B cell (primary cell): ENCODE measurements at regions not wholly inside any gene's neighbourhood (a gene's known extent, or its start where the extent isn't known, plus 50 kb on each side); places are given as distances from the start of the nearest gene placed in this dataset.

Experiments used
- ATAC-seq: fragments of 200-7000 bp; cut with Tn5 transposase; one replicate; pipeline ENCODE4 v1.10.0; 2021; ENCODE audit warnings: low read depth, mild to moderate bottlenecking, moderate number of reproducible peaks, moderate library complexity
- CTCF ChIA-PET: fragments of 350-600 bp; sonication (Branson Sonifier 250); formaldehyde crosslinking; loops from one replicate; lab custom pipeline; 2021; ENCODE audit warnings: antibody characterized with exemption, inconsistent platforms; lab: Charles Lee
- POLR2A ChIA-PET: fragments of 350-600 bp; sonication (Branson Sonifier 250); formaldehyde crosslinking; loops from one replicate; lab custom pipeline; 2021; ENCODE audit warnings: antibody characterized with exemption; lab: Charles Lee
- DNase-seq: peaks from one replicate; pipeline ENCODE4 v3.0.0; 2013
- H2AFZ ChIP-seq: 2 replicates; pipeline ENCODE4 v1.6.1; 2012; ENCODE audit warnings: mild to moderate bottlenecking, low read depth, low read length; ENCODE audit not compliant: insufficient read depth, poor library complexity, severe bottlenecking
- H3K27ac ChIP-seq, 2 donors: 1 replicate in 1 of 2; 2 replicates in 1 of 2; pipeline ENCODE4 v1.5.1; 2012 to 2013; ENCODE audit warnings: low read length in 2 of 2, mild to moderate bottlenecking in 2 of 2, moderate library complexity in 1 of 2
- H3K27me3 ChIP-seq, 4 experiments: fragments of 200-600 bp in 1 of 4; sonication (generic) in 1 of 4; replicated peaks in 1 of 4; 1 replicate in 2 of 4; 2 replicates in 2 of 4; pipeline versions ENCODE4 v1.6.1 to v1.7.0; 2013 to 2016; ENCODE audit warnings: low read length in 3 of 4, mild to moderate bottlenecking in 2 of 4, mixed read lengths in 1 of 4, moderate library complexity in 1 of 4; ENCODE audit not compliant: insufficient read depth in 4 of 4, control insufficient read depth in 3 of 4; ENCODE audit errors: control extremely low read depth in 1 of 4
- H3K36me3 ChIP-seq, 2 experiments: replicated peaks in 1 of 2; 1 replicate in 1 of 2; 2 replicates in 1 of 2; pipeline versions ENCODE4 v1.6.1 to v1.7.1; 2013; ENCODE audit warnings: low read length in 1 of 2; ENCODE audit not compliant: insufficient read depth in 2 of 2, control insufficient read depth in 1 of 2; ENCODE audit errors: control extremely low read depth in 1 of 2, extremely low read depth in 1 of 2
- H3K4me1 ChIP-seq, 2 donors: fragments of 200-600 bp in 1 of 2; sonication (generic) in 1 of 2; 1 replicate in 1 of 2; 2 replicates in 1 of 2; pipeline versions ENCODE4 v1.5.1 to v1.6.1; 2013 to 2017; ENCODE audit warnings: low read length in 2 of 2; ENCODE audit not compliant: control insufficient read depth in 2 of 2, insufficient read depth in 2 of 2
- H3K4me2 ChIP-seq: replicated peaks from 2 replicates; pipeline ENCODE3; 2012; ENCODE audit warnings: mild to moderate bottlenecking, low read depth, low read length; ENCODE audit not compliant: poor library complexity, severe bottlenecking
- H3K4me3 ChIP-seq, 5 experiments: fragments of 200-600 bp in 1 of 5; sonication (generic) in 1 of 5; 1 replicate in 3 of 5; 2 replicates in 2 of 5; pipeline versions ENCODE4 v1.5.1 to v1.7.0; 2011 to 2016; ENCODE audit warnings: low read length in 4 of 5, mild to moderate bottlenecking in 4 of 5, low read depth in 2 of 5, control low read depth in 1 of 5, moderate library complexity in 1 of 5; ENCODE audit not compliant: insufficient read depth in 1 of 5; ENCODE audit errors: control extremely low read depth in 1 of 5, extremely low read depth in 1 of 5
- H3K79me2 ChIP-seq: fragments of 200-600 bp; sonication (generic); one replicate; pipeline ENCODE4 v1.6.0; 2016; ENCODE audit warnings: low read length; ENCODE audit not compliant: control insufficient read depth, insufficient read depth
- H3K9ac ChIP-seq: fragments of 200-600 bp; sonication (generic); 2 replicates; pipeline ENCODE4 v1.6.1; 2017; ENCODE audit warnings: mild to moderate bottlenecking, low read length, moderate library complexity
- H3K9me3 ChIP-seq, 3 donors: one replicate each; pipeline versions ENCODE4 v1.6.1 to v1.7.1; 2013; ENCODE audit warnings: low read length in 2 of 3; ENCODE audit not compliant: control insufficient read depth in 2 of 3, insufficient read depth in 1 of 3; ENCODE audit errors: control extremely low read depth in 1 of 3
- H4K20me1 ChIP-seq: 2 replicates; pipeline ENCODE4 v1.6.0; 2012; ENCODE audit warnings: mild to moderate bottlenecking, low read length; ENCODE audit not compliant: insufficient read depth, control insufficient read depth, poor library complexity, severe bottlenecking
- H3K27ac Mint-ChIP-seq: one replicate; pipeline ENCODE4 v1.8.0; 2021; ENCODE audit warnings: mixed read lengths
- H3K27me3 Mint-ChIP-seq: one replicate; pipeline ENCODE4 v1.8.0; 2021; ENCODE audit warnings: mixed read lengths
- H3K4me1 Mint-ChIP-seq: one replicate; pipeline ENCODE4 v1.8.0; 2021; ENCODE audit warnings: mixed read lengths
- H3K4me3 Mint-ChIP-seq: one replicate; pipeline ENCODE4 v1.8.0; 2021; ENCODE audit warnings: mixed read lengths
- H3K9me3 Mint-ChIP-seq: one replicate; pipeline ENCODE4 v1.8.0; 2022; ENCODE audit warnings: mixed read lengths; ENCODE audit not compliant: insufficient read depth
- CTCF ChIP-seq: fragments of 200-600 bp; IDR thresholded peaks from one replicate; pipeline ENCODE4 v1.8.0; 2022; ENCODE audit warnings: antibody characterized with exemption, mild to moderate bottlenecking
- EZH2 ChIP-seq: IDR thresholded peaks from 2 replicates; pipeline ENCODE4 v1.6.1; 2012; ENCODE audit warnings: borderline replicate concordance, low read depth, mild to moderate bottlenecking, moderate library complexity, low read length; ENCODE audit not compliant: insufficient read depth, poor library complexity, severe bottlenecking
- WGBS: methylation state at CpG from one replicate; pipeline ENCODE4 v1.1.5; 2013; ENCODE audit warnings: missing lambda C conversion rate; ENCODE audit not compliant: insufficient coverage; 5-methylcytosine and 5-hydroxymethylcytosine counted together
- intact Hi-C: fragments of 100-400 bp; cut with micrococcal nuclease; formaldehyde crosslinking; loops from one replicate; pipeline ENCODE4 v1.10.0; 2022

- DNase-seq (peak; percentile 34), ATAC-seq (peak; percentile 21)
- H3K4me1 ChIP-seq, result no peaks in the 10 kb centered on the region
- peaks cover 0 to 3% (median 0%) of the 10 kb centered on the region in 4 experiments for H3K27me3 ChIP-seq
- POLR2A ChIA-PET, result no interaction called here
- H3K9ac ChIP-seq, result no peak overlapping the region
- H3K4me2 ChIP-seq, result no peak overlapping the region
- intact Hi-C loops, result loop anchor here (1.0 kb wide), 1 partner anchor 412 kb away; no protein-coding TSS in a partner anchor
- no peak overlapping the region for H2AFZ ChIP-seq
- H4K20me1 ChIP-seq, result no peaks in the 10 kb centered on the region
- H3K27ac ChIP-seq, result no peak overlapping the region
- WGBS, result 100% methylated on average over 1 of the region's 5 CpGs
- TF ChIP-seq EZH2, result no peak
- TF ChIP-seq CTCF, result peak; percentile 62
- Mint-ChIP-seq H3K4me3 (no peak overlapping the region), H3K9me3 (no peaks in the 10 kb centered on the region), H3K27ac (no peak overlapping the region), H3K4me1 (no peaks in the 10 kb centered on the region), H3K27me3 (peaks cover 15% of the 10 kb centered on the region)
- no peaks in the 10 kb centered on the region for H3K79me2 ChIP-seq
- no peak overlapping the region for H3K4me3 ChIP-seq
- no peaks in the 10 kb centered on the region for H3K9me3 ChIP-seq
- CTCF ChIA-PET, result interaction anchor here (0.7 to 2.3 kb wide), 13 partner anchors 18 to 1851 kb away, joined by 3 to 23 read pairs (median 7); no protein-coding TSS in a partner anchor
- H3K36me3 ChIP-seq, result no peaks in the 10 kb centered on the region
Measured at GRCh38 chr13:26946684-26947343, 186.2 kb upstream of the GPR12 start.

- ChIA-PET CTCF (no interaction called here), POLR2A (no interaction called here)
- Histone ChIP-seq H3K79me2 (no peaks in the 10 kb centered on the region), H3K27me3 (peaks cover 0 to 3% (median 0%) of the 10 kb centered on the region in 4 experiments), H3K36me3 (no peaks in the 10 kb centered on the region), H2AFZ (no peak overlapping the region), H3K4me3 (no peak overlapping the region), H3K9ac (no peak overlapping the region), H4K20me1 (no peaks in the 10 kb centered on the region), H3K9me3 (no peaks in the 10 kb centered on the region), H3K4me2 (no peak overlapping the region), H3K27ac (no peak overlapping the region), H3K4me1 (no peaks in the 10 kb centered on the region)
- DNase-seq, result no peak
- Mint-ChIP-seq H3K27ac (no peak overlapping the region), H3K27me3 (peaks cover 33% of the 10 kb centered on the region), H3K9me3 (no peaks in the 10 kb centered on the region), H3K4me3 (no peak overlapping the region), H3K4me1 (no peaks in the 10 kb centered on the region)
- ATAC-seq, result no peak
- no peak for TF ChIP-seq EZH2
- no peak for TF ChIP-seq CTCF
- 32% methylated on average over 3 of the region's 4 CpGs for WGBS
- intact Hi-C loops, result no loop called here
Measured at GRCh38 chr13:26943748-26944147, 183.2 kb upstream of the GPR12 start.
